ENCODE measurements at regions not wholly inside any gene's neighbourhood (a gene's known extent, or its start where the extent isn't known, plus 50 kb on each side); places are given as distances from the start of the nearest gene placed in this dataset.

DNA sequence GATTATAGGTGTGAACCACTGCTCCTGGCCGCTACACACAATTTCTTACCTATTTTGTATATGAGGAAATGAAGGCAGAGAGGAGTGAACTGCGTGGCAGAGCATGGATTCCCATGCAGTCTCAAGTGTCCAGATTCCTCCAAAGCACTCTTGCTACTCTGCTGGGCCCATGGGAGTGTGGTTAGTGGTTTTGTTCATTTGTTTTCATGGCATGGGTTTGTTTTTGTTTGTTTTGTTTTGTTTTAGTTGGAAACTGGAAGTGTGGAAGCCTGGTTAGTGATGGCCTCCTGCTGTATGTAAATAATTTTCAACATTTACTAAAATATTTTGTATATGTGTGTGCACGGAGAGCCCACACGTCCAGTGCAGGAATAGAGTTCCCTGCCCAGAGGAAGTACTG lies 61.3 kb upstream of the LRCH1 start:
- TF ChIP-seq, protein P1, sequence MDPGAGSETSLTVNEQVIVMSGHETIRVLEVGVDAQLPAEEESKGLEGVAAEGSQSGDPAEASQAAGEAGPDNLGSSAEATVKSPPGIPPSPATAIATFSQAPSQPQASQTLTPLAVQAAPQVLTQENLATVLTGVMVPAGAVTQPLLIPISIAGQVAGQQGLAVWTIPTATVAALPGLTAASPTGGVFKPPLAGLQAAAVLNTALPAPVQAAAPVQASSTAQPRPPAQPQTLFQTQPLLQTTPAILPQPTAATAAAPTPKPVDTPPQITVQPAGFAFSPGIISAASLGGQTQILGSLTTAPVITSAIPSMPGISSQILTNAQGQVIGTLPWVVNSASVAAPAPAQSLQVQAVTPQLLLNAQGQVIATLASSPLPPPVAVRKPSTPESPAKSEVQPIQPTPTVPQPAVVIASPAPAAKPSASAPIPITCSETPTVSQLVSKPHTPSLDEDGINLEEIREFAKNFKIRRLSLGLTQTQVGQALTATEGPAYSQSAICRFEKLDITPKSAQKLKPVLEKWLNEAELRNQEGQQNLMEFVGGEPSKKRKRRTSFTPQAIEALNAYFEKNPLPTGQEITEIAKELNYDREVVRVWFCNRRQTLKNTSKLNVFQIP (CRISPR knock-in tag; IDR thresholded peaks at IDR 0.05; ENCODE audit: borderline replicate concordance, low read depth): no peak
- TF ChIP-seq PPARA (CRISPR knock-in tag; IDR thresholded peaks at IDR 0.05; ENCODE audit: borderline replicate concordance) (no peak), ARNTL (CRISPR knock-in tag; IDR thresholded peaks at IDR 0.05; ENCODE audit: borderline replicate concordance, low read depth) (no peak), GLIS3 (CRISPR knock-in tag; IDR thresholded peaks at IDR 0.05) (no peak), RARB (CRISPR knock-in tag; IDR thresholded peaks at IDR 0.05) (no peak), ESRRG (CRISPR knock-in tag; IDR thresholded peaks at IDR 0.05) (no peak), ZC3H10 (CRISPR knock-in tag; IDR thresholded peaks at IDR 0.05) (no peak), ZNF70 (CRISPR knock-in tag; IDR thresholded peaks at IDR 0.05) (no peak), ZNF565 (CRISPR knock-in tag; conservative IDR thresholded peaks at IDR 0.05; ENCODE audit: low read depth) (no peak), OSR1 (CRISPR knock-in tag; IDR thresholded peaks at IDR 0.05) (no peak)
- TF ChIP-seq, protein P2, sequence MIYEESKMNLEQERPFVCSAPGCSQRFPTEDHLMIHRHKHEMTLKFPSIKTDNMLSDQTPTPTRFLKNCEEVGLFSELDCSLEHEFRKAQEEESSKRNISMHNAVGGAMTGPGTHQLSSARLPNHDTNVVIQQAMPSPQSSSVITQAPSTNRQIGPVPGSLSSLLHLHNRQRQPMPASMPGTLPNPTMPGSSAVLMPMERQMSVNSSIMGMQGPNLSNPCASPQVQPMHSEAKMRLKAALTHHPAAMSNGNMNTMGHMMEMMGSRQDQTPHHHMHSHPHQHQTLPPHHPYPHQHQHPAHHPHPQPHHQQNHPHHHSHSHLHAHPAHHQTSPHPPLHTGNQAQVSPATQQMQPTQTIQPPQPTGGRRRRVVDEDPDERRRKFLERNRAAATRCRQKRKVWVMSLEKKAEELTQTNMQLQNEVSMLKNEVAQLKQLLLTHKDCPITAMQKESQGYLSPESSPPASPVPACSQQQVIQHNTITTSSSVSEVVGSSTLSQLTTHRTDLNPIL (CRISPR knock-in tag; IDR thresholded peaks at IDR 0.05; ENCODE audit: low read depth): no peak
- TF ChIP-seq, protein P3, sequence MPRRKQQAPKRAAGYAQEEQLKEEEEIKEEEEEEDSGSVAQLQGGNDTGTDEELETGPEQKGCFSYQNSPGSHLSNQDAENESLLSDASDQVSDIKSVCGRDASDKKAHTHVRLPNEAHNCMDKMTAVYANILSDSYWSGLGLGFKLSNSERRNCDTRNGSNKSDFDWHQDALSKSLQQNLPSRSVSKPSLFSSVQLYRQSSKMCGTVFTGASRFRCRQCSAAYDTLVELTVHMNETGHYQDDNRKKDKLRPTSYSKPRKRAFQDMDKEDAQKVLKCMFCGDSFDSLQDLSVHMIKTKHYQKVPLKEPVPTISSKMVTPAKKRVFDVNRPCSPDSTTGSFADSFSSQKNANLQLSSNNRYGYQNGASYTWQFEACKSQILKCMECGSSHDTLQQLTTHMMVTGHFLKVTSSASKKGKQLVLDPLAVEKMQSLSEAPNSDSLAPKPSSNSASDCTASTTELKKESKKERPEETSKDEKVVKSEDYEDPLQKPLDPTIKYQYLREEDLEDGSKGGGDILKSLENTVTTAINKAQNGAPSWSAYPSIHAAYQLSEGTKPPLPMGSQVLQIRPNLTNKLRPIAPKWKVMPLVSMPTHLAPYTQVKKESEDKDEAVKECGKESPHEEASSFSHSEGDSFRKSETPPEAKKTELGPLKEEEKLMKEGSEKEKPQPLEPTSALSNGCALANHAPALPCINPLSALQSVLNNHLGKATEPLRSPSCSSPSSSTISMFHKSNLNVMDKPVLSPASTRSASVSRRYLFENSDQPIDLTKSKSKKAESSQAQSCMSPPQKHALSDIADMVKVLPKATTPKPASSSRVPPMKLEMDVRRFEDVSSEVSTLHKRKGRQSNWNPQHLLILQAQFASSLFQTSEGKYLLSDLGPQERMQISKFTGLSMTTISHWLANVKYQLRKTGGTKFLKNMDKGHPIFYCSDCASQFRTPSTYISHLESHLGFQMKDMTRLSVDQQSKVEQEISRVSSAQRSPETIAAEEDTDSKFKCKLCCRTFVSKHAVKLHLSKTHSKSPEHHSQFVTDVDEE (CRISPR knock-in tag; IDR thresholded peaks at IDR 0.05): no peak
- TF ChIP-seq, protein P4, sequence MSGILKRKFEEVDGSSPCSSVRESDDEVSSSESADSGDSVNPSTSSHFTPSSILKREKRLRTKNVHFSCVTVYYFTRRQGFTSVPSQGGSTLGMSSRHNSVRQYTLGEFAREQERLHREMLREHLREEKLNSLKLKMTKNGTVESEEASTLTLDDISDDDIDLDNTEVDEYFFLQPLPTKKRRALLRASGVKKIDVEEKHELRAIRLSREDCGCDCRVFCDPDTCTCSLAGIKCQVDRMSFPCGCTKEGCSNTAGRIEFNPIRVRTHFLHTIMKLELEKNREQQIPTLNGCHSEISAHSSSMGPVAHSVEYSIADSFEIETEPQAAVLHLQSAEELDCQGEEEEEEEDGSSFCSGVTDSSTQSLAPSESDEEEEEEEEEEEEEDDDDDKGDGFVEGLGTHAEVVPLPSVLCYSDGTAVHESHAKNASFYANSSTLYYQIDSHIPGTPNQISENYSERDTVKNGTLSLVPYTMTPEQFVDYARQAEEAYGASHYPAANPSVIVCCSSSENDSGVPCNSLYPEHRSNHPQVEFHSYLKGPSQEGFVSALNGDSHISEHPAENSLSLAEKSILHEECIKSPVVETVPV (CRISPR knock-in tag; IDR thresholded peaks at IDR 0.05): no peak
- TF ChIP-seq, protein P5, sequence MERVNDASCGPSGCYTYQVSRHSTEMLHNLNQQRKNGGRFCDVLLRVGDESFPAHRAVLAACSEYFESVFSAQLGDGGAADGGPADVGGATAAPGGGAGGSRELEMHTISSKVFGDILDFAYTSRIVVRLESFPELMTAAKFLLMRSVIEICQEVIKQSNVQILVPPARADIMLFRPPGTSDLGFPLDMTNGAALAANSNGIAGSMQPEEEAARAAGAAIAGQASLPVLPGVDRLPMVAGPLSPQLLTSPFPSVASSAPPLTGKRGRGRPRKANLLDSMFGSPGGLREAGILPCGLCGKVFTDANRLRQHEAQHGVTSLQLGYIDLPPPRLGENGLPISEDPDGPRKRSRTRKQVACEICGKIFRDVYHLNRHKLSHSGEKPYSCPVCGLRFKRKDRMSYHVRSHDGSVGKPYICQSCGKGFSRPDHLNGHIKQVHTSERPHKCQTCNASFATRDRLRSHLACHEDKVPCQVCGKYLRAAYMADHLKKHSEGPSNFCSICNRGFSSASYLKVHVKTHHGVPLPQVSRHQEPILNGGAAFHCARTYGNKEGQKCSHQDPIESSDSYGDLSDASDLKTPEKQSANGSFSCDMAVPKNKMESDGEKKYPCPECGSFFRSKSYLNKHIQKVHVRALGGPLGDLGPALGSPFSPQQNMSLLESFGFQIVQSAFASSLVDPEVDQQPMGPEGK (CRISPR knock-in tag; IDR thresholded peaks at IDR 0.05; ENCODE audit: borderline replicate concordance): no peak
